ENCODE measurements at regions not wholly inside any gene's neighbourhood (a gene's known extent, or its start where the extent isn't known, plus 50 kb on each side); places are given as distances from the start of the nearest gene placed in this dataset.

DNA sequence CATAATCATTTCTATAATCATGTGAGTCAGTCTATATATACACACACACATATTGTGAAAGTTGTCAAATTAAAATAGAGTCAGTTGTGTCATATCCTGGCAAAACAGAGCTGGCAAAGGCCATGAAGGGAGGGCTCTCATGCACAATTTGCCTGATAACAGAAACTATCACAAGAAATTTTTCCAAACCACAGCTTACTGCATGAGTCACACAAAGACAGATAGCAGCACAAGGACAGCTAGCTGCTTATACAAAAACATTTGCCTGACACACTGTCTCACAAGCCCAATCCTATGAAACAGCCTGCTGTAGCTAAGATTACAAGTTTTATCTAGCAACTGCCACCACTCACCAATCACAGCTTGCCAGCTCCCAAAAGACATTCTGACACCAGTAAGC is 848.5 kb upstream of the MAN1A1 start:
- DNase-seq, result no peak
- H3K36me3 ChIP-seq, result no peaks in the 10 kb centered on the region
- no peak overlapping the region for H3K27ac ChIP-seq
- no peaks in the 10 kb centered on the region for H3K9me3 ChIP-seq
- no peak overlapping the region for H3K4me3 ChIP-seq
- no peaks in the 10 kb centered on the region for H3K4me1 ChIP-seq
- H3K27me3 ChIP-seq (ENCODE audit: low read depth), result no peaks in the 10 kb centered on the region
- no peak for ATAC-seq
- intact Hi-C loops (cut with DNase I), result no loop called here
- TF ChIP-seq, protein P1, sequence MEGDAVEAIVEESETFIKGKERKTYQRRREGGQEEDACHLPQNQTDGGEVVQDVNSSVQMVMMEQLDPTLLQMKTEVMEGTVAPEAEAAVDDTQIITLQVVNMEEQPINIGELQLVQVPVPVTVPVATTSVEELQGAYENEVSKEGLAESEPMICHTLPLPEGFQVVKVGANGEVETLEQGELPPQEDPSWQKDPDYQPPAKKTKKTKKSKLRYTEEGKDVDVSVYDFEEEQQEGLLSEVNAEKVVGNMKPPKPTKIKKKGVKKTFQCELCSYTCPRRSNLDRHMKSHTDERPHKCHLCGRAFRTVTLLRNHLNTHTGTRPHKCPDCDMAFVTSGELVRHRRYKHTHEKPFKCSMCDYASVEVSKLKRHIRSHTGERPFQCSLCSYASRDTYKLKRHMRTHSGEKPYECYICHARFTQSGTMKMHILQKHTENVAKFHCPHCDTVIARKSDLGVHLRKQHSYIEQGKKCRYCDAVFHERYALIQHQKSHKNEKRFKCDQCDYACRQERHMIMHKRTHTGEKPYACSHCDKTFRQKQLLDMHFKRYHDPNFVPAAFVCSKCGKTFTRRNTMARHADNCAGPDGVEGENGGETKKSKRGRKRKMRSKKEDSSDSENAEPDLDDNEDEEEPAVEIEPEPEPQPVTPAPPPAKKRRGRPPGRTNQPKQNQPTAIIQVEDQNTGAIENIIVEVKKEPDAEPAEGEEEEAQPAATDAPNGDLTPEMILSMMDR (IDR thresholded peaks at IDR 0.05), result no peak

DNA sequence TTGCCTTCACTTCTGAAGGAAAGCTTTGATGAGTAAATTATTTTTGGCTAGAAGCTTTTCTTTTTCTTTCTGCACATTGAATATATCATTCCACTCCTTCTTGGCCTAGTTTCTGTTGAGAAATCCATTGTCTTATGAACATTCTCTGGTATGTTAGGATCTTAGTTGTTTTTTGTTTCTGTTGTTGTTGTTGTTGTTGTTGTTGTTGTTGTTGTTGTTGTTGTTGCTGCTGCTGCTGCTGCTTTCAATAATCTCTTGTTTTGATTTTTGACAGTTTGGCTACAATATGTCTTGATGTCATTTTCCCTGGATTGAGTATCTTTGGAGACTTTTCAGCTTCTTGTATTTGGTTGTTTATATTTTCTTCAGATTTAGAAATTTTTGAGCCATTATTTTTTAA is 836.5 kb upstream of the MAN1A1 start:
- H3K36me3 ChIP-seq, result no peaks in the 10 kb centered on the region
- no peaks in the 10 kb centered on the region for H3K27me3 ChIP-seq (ENCODE audit: low read depth)
- no peaks in the 10 kb centered on the region for H3K4me1 ChIP-seq
- intact Hi-C loops (cut with DNase I), result no loop called here
- H3K27ac ChIP-seq, result no peak overlapping the region
- no peaks in the 10 kb centered on the region for H3K9me3 ChIP-seq
- TF ChIP-seq, protein P1 (IDR thresholded peaks at IDR 0.05), result no peak
- DNase-seq, result no peak
- ATAC-seq, result no peak
- H3K4me3 ChIP-seq, result no peak overlapping the region

DNA sequence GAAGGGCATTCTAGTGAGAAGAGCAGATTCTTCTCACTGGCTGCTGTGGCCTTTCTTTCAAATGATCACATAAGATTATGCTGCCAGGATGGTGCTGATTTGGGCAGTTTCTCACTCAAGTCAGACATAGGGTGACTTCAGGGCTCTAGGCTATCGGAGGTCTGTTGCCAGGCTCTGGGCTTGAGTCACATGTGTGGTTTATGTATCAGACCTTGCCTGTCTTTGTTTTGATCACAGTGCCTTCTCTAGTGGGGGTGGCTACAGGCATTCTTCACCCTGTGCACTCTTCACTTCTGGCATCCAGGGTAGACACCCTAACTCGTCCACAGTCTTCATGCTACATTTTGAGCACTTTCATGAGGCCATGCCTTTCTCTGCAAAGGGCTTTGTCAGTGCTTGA is 823.7 kb upstream of the MAN1A1 start:
- no peak overlapping the region for H3K4me3 ChIP-seq
- TF ChIP-seq, protein P1 (IDR thresholded peaks at IDR 0.05), result no peak
- intact Hi-C loops (cut with DNase I), result no loop called here
- H3K27me3 ChIP-seq (ENCODE audit: low read depth), result no peaks in the 10 kb centered on the region
- no peak overlapping the region for H3K27ac ChIP-seq
- ATAC-seq (no peak), DNase-seq (no peak)
- H3K4me1 ChIP-seq, result no peaks in the 10 kb centered on the region
- no peaks in the 10 kb centered on the region for H3K36me3 ChIP-seq
- no peaks in the 10 kb centered on the region for H3K9me3 ChIP-seq

DNA sequence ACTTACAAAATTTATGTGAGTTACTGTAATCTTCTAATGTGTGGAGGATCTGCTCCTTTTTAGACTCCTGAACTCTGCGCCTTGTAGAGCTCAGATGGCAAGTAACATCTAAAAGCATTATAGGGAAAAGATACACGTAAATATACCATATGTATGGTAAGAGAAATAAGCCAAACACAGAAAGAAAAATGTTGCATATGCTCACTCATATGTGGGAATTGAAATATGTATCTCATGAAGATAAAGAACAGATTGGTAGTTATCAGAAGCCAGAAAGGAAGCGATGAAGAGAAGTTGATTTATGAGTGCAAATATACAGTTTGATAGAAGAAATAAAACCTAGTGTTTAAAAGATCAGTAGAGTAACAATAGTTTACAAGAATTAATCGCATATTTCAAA is 815.0 kb upstream of the MAN1A1 start:
- H3K4me3 ChIP-seq, result no peak overlapping the region
- H3K36me3 ChIP-seq, result no peaks in the 10 kb centered on the region
- H3K9me3 ChIP-seq, result no peaks in the 10 kb centered on the region
- no peak for ATAC-seq
- intact Hi-C loops (cut with DNase I), result no loop called here
- no peaks in the 10 kb centered on the region for H3K27me3 ChIP-seq (ENCODE audit: low read depth)
- DNase-seq, result no peak
- no peak overlapping the region for H3K27ac ChIP-seq
- no peaks in the 10 kb centered on the region for H3K4me1 ChIP-seq
- TF ChIP-seq, protein P1 (IDR thresholded peaks at IDR 0.05), result no peak

DNA sequence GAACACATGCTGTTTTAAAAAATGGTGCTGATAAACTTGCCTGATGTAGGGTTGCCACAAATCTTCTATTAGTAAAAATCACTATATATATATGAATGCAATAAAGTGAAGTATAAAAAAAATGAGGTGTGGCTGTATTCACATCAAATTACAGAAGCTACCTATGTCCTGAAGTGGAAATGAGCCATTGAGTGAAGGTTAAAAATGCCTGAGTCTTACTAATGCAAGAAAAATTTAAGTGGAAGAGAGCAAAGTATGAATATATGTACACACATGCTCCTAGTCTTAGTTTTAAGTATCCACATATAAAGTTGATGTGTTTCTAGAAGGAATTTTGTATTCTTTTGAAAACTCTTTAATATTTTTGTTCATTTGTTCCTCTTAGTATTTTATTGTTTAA is 808.3 kb upstream of the MAN1A1 start:
- no peak for ATAC-seq
- no peaks in the 10 kb centered on the region for H3K9me3 ChIP-seq
- TF ChIP-seq, protein P1 (IDR thresholded peaks at IDR 0.05), result no peak
- intact Hi-C loops (cut with DNase I), result no loop called here
- H3K27me3 ChIP-seq (ENCODE audit: low read depth), result no peaks in the 10 kb centered on the region
- H3K36me3 ChIP-seq, result no peaks in the 10 kb centered on the region
- no peaks in the 10 kb centered on the region for H3K4me1 ChIP-seq
- H3K27ac ChIP-seq, result no peak overlapping the region
- H3K4me3 ChIP-seq, result no peak overlapping the region
- no peak for DNase-seq

Data from lower lobe of right lung (tissue), 2 donors.